ENCODE measurements at regions not wholly inside any gene's neighbourhood (a gene's known extent, or its start where the extent isn't known, plus 50 kb on each side); places are given as distances from the start of the nearest gene placed in this dataset.
"Not testable (repeated sequence)": the region's sequence is repeated elsewhere in the genome, so short reads cannot be mapped to it uniquely, and the experiment has no call there.

- Mint-ChIP-seq H3K4me1 (no peaks in the 10 kb centered on the region), H3K36me3 (no peaks in the 10 kb centered on the region), H3K9me3 (peaks cover 22% of the 10 kb centered on the region), H3K4me3 (no peak overlapping the region), H3K27ac (no peak overlapping the region)
- DNase-seq (ENCODE audit: low spot score in 2 of 2), result no peak
- ATAC-seq, result no peak
Observed at GRCh38 chr5:166679331-166679730, 1612.1 kb upstream of the WWC1 start.

- ATAC-seq (no peak), DNase-seq (ENCODE audit: low spot score in 2 of 2) (no peak)
- Mint-ChIP-seq H3K9me3 (peaks cover 9% of the 10 kb centered on the region), H3K36me3 (no peaks in the 10 kb centered on the region), H3K27ac (no peak overlapping the region), H3K4me1 (no peaks in the 10 kb centered on the region), H3K4me3 (no peak overlapping the region)
Observed at GRCh38 chr5:166695326-166695725, 1596.1 kb upstream of the WWC1 start.

DNA sequence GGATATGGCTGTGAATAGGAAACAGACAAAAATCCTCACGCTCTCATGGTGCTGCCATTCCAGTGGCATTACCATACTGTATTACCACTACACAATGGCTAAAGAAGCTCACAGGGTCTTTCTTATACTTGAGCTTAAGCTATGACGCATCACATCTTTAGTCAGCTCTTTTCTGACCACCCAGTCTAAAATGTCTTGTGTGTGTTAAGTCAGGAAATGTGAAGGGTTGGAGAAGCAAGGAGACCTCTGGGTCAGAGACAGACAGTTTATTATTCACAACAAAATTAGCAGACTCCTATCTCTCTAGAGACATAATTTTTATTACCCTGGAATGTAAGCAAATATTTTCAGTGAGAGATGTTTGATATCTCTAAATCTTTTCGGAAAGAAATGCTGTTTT, 1583.2 kb upstream of the WWC1 start:
- Mint-ChIP-seq H3K27ac (no peak overlapping the region), H3K36me3 (no peaks in the 10 kb centered on the region), H3K4me3 (no peak overlapping the region), H3K9me3 (peaks cover 10% of the 10 kb centered on the region), H3K4me1 (no peaks in the 10 kb centered on the region)
- DNase-seq (ENCODE audit: low spot score in 2 of 2), result no peak
- no peak for ATAC-seq

DNA sequence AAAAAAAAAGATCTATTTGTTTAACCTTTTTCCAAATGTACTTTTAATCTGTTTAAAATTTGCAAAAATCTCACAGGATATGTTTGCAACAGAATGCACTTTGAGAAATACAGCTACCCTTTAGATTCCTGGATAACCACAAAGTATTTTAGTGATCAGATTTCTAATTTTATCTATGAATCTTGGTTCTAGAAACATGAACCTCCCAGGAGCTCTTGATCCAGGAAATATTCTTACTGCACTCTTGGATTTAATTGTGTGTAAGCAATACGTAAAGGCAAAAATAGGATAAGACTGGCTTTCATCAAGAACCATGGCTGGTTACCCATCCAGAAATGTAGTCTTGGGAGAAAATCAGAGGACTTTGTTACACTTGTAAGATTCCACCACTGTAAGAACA, 1581.8 kb upstream of the WWC1 start:
- no peak overlapping the region for H3K27ac Mint-ChIP-seq
- DNase-seq (ENCODE audit: low spot score in 2 of 2) (no peak), ATAC-seq (no peak)
- no peak overlapping the region for H3K4me3 Mint-ChIP-seq
- H3K4me1 Mint-ChIP-seq, result no peaks in the 10 kb centered on the region
- peaks cover 10% of the 10 kb centered on the region for H3K9me3 Mint-ChIP-seq
- H3K36me3 Mint-ChIP-seq, result no peaks in the 10 kb centered on the region

- ATAC-seq (no peak), DNase-seq (ENCODE audit: low spot score in 2 of 2) (no peak)
- Mint-ChIP-seq H3K36me3 (no peaks in the 10 kb centered on the region), H3K9me3 (peaks cover 13% of the 10 kb centered on the region), H3K4me1 (no peaks in the 10 kb centered on the region), H3K4me3 (no peak overlapping the region), H3K27ac (no peak overlapping the region)
Observed at GRCh38 chr5:166710271-166710670, 1581.2 kb upstream of the WWC1 start.

GRCh38 chr5:166712447-166713185, 1578.8 kb upstream of the WWC1 start:
- no peak for DNase-seq (ENCODE audit: low spot score in 2 of 2)
- ATAC-seq, result no peak

DNA sequence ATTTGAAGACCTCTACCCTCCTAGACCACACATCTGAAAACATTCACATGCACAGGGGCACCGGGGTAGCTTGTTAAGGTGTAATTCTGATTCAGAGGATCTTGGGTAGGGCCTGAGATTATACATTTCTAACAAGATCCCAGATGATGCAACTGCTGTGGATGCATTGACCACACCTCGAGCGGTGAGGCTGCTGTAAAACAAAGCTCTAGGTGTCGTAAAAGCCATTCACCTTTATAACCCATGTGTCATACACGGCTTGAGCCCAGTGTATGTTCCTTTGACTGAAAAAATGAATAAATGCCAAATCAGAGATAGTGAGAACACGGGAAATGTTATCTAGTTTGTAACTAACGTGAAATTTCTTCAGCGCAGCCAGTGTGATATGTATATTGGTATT, 1578.2 kb upstream of the WWC1 start:
- ATAC-seq, result no peak
- H3K36me3 Mint-ChIP-seq, result no peaks in the 10 kb centered on the region
- no peak overlapping the region for H3K4me3 Mint-ChIP-seq
- DNase-seq (ENCODE audit: low spot score in 2 of 2), result no peak
- H3K4me1 Mint-ChIP-seq, result no peaks in the 10 kb centered on the region
- peaks cover 8% of the 10 kb centered on the region for H3K9me3 Mint-ChIP-seq
- no peak overlapping the region for H3K27ac Mint-ChIP-seq

More at GRCh38 chr5:166712447-166713185, 1578.8 kb upstream of the WWC1 start:
- H3K36me3 Mint-ChIP-seq, result no peaks in the 10 kb centered on the region
- H3K27ac Mint-ChIP-seq, result no peak overlapping the region
- H3K9me3 Mint-ChIP-seq, result peaks cover 8% of the 10 kb centered on the region
- no peak overlapping the region for H3K4me3 Mint-ChIP-seq
- no peaks in the 10 kb centered on the region for H3K4me1 Mint-ChIP-seq

DNA sequence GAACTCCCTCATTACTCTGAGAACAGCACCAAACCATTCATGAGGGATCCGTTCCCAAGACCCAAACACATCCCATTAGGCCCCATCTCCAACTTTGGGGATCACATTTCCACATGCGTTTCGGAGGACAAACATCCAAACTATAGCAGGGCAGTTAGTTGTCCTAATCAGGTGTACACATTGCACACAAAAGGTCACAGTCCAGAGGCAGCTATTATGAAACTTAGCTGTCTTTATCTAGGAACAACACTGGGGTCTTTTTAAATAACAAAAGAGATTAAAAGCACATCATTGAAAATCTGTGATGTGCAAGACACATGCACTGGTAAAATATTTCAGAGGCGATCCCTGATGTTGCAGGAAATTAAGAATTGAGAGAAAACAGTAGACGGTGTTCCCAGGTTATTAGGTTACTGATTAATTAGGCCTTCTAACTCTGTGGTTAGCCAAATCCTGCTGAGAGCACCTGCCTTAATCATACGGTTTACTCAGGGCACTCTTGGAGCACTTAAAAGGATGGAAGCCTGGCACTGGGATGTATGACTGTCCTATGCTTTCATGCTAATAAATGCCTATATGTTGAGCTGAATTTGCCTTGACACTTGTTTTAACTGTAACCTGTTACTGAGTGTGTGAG, 1574.5 kb upstream of the WWC1 start:
- Mint-ChIP-seq H3K4me1 (no peaks in the 10 kb centered on the region), H3K9me3 (peaks cover 13% of the 10 kb centered on the region), H3K4me3 (no peak overlapping the region), H3K36me3 (no peaks in the 10 kb centered on the region), H3K27ac (no peak overlapping the region)
- DNase-seq (ENCODE audit: low spot score in 2 of 2), result no peak
- no peak for ATAC-seq

DNA sequence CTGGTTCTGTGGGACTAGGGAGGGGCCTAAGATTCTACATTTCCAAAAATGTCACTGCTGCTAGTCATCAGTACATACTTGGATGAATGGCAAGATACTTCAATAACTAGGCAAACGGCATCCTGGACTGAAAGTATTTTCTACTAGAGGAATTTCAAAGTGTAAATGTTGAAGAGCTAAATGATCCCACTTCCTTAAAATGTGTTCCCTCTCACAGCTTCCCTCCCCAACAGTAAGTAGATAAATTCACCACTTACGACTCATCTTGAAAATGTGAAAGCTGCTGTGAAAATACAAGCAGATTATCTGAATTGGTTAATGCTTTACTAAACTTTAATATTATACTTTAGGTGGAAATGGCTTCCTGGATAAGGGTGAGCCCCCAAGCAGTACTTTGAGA, 1571.5 kb upstream of the WWC1 start:
- ATAC-seq, result no peak
- peaks cover 13% of the 10 kb centered on the region for H3K9me3 Mint-ChIP-seq
- no peaks in the 10 kb centered on the region for H3K36me3 Mint-ChIP-seq
- H3K4me3 Mint-ChIP-seq, result no peak overlapping the region
- H3K27ac Mint-ChIP-seq, result no peak overlapping the region
- no peaks in the 10 kb centered on the region for H3K4me1 Mint-ChIP-seq
- DNase-seq (ENCODE audit: low spot score in 2 of 2), result no peak

DNA sequence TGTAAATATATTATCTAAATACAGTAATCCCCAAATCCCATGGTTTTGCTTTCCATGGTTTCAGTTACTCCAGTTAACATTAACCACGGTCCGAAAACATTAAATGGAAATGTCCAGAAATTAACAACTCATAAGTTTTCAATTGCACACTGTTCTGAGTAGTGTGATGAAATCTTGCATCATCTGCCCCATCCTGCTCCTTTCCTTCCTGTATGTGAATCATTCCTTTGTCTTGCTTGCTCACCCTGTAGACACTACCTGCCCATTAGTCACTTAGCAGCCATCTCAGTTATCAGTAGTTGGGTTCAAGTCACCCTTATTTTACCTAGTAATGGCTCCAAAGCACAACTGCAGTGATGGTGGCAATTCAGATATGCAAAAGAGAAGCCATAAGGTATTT, 1568.5 kb upstream of the WWC1 start:
- H3K4me1 Mint-ChIP-seq, result no peaks in the 10 kb centered on the region
- H3K36me3 Mint-ChIP-seq, result no peaks in the 10 kb centered on the region
- DNase-seq (ENCODE audit: low spot score in 2 of 2), result no peak
- peaks cover 12% of the 10 kb centered on the region for H3K9me3 Mint-ChIP-seq
- no peak for ATAC-seq
- no peak overlapping the region for H3K27ac Mint-ChIP-seq
- H3K4me3 Mint-ChIP-seq, result no peak overlapping the region

DNA sequence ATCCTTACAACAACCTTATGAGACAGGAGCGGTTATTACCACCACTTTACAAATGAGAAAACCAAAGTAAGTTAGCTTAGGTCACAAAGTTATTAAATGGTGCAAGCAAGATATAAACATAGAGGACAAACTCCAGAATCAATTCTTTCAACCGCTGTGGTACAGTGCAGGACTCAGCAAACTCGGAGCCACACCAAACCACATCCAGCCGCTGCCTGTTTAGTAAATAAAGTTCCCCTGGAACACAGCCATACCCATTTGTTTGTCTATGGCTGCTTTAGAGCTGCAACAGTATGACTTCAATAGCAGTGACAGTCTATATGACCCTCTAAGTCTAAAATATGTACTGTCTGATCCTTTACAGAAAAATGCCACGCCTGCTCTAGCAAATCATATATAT, 1567.2 kb upstream of the WWC1 start:
- H3K36me3 Mint-ChIP-seq, result no peaks in the 10 kb centered on the region
- H3K4me3 Mint-ChIP-seq, result no peak overlapping the region
- H3K27ac Mint-ChIP-seq, result no peak overlapping the region
- no peak for ATAC-seq
- H3K4me1 Mint-ChIP-seq, result no peaks in the 10 kb centered on the region
- DNase-seq (ENCODE audit: low spot score in 2 of 2), result no peak
- peaks cover 9% of the 10 kb centered on the region for H3K9me3 Mint-ChIP-seq

GRCh38 chr5:166725593-166725992, 1565.9 kb upstream of the WWC1 start:
- Mint-ChIP-seq H3K9me3 (peaks cover 9% of the 10 kb centered on the region), H3K4me1 (no peaks in the 10 kb centered on the region), H3K27ac (no peak overlapping the region), H3K36me3 (no peaks in the 10 kb centered on the region), H3K4me3 (no peak overlapping the region)
- ATAC-seq, result no peak
- no peak for DNase-seq (ENCODE audit: low spot score in 2 of 2)

GRCh38 chr5:166726406-166726805, 1565.0 kb upstream of the WWC1 start:
- Mint-ChIP-seq H3K9me3 (peaks cover 5% of the 10 kb centered on the region), H3K4me1 (no peaks in the 10 kb centered on the region), H3K36me3 (no peaks in the 10 kb centered on the region), H3K4me3 (no peak overlapping the region), H3K27ac (no peak overlapping the region)
- ATAC-seq (no peak), DNase-seq (ENCODE audit: low spot score in 2 of 2) (no peak)

DNA sequence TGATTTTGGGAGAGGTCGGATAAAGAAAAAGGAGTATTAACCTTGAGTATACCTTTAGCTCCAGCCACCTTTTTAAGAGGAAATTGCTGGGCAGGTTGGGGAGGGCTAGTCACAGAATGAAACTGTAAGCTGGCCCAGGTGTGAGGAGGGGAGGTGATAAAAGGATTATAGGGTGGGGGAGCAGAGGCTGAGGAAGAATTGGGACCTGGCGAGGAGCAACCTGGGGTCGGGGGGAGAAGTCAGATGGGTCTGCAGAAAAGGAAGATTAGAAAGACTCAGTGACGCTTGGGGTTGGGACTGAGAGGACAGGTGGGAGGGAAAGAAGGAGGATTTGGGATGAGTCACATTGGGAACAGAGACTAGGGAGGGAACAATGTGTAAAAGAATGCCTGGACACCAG, 1548.5 kb upstream of the WWC1 start:
- not testable (repeated sequence) for H3K4me1 Mint-ChIP-seq; ATAC-seq; H3K36me3 Mint-ChIP-seq; DNase-seq (ENCODE audit: low spot score in 2 of 2); H3K4me3 Mint-ChIP-seq; H3K27ac Mint-ChIP-seq
- peaks cover 42% of the 10 kb centered on the region for H3K9me3 Mint-ChIP-seq

DNA sequence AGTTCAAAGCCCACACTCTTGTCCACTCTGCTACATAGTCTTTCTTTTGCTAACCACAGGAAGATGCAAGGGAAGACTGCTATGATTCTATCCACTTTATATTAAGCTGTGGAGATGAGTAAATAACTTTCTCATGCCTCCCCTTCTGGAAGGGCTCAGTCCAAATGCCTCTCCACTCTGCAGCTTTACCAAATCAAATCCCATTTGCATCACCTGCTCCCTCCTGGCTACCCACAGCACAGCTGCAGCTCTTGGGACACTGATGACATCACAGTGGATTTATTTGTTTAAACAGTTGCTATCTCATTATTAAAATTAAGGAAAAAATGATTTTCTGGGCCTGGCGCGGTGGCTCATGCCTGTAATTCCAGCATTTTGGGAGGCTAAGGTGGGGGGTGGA, 1544.9 kb upstream of the WWC1 start:
- H3K36me3 Mint-ChIP-seq, result no peaks in the 10 kb centered on the region
- ATAC-seq (no peak), DNase-seq (ENCODE audit: low spot score in 2 of 2) (no peak)
- H3K4me3 Mint-ChIP-seq, result no peak overlapping the region
- no peak overlapping the region for H3K27ac Mint-ChIP-seq
- H3K9me3 Mint-ChIP-seq, result peaks cover 30% of the 10 kb centered on the region
- no peaks in the 10 kb centered on the region for H3K4me1 Mint-ChIP-seq

- H3K4me3 Mint-ChIP-seq, result no peak overlapping the region
- H3K36me3 Mint-ChIP-seq, result no peaks in the 10 kb centered on the region
- ATAC-seq, result no peak
Observed at GRCh38 chr5:166750376-166750775, 1541.1 kb upstream of the WWC1 start.

More at GRCh38 chr5:166750376-166750775, 1541.1 kb upstream of the WWC1 start:
- H3K9me3 Mint-ChIP-seq, result peaks cover 9% of the 10 kb centered on the region
- H3K4me1 Mint-ChIP-seq, result no peaks in the 10 kb centered on the region
- H3K27ac Mint-ChIP-seq, result no peak overlapping the region
- DNase-seq (ENCODE audit: low spot score in 2 of 2), result no peak
